Sigmoid colon (tissue), 6 donors: ENCODE measurements at regions not wholly inside any gene's neighbourhood (a gene's known extent, or its start where the extent isn't known, plus 50 kb on each side); places are given as distances from the start of the nearest gene placed in this dataset.
A peak's percentile ranks its signal among the peaks of the same experiment; 100 is the strongest.

Experiments
- DNase-seq: peaks from one replicate; pipeline ENCODE4 v3.0.0-alpha.2; 2019
- H3K27ac ChIP-seq, 4 donors: fragments of 200-600 bp; sonication (generic); one replicate each; pipeline ENCODE4 v1.5.1; 2016 to 2019; ENCODE audit warnings: mild to moderate bottlenecking in 1 of 4
- H3K27me3 ChIP-seq, 3 donors: fragments of 200-600 bp; sonication (generic); one replicate each; pipeline ENCODE4 v1.5.1; 2019; ENCODE audit warnings: mild to moderate bottlenecking in 1 of 3
- H3K36me3 ChIP-seq, 4 donors: fragments of 200-600 bp; sonication (generic); one replicate each; pipeline ENCODE4 v1.5.1; 2016 to 2019
- H3K4me1 ChIP-seq, 4 donors: fragments of 200-600 bp; sonication (generic); one replicate each; pipeline ENCODE4 v1.5.1; 2017 to 2019
- H3K4me3 ChIP-seq, 4 donors: fragments of 200-600 bp; sonication (generic); one replicate each; pipeline ENCODE4 v1.5.1; 2017 to 2019; ENCODE audit warnings: mild to moderate bottlenecking in 2 of 4, moderate library complexity in 1 of 4
- H3K9me3 ChIP-seq, 4 donors: fragments of 200-600 bp in 3 of 4; sonication (generic) in 3 of 4; one replicate each; pipeline versions ENCODE4 v1.5.1 to v1.6.1; 2013 to 2019
- EP300 ChIP-seq, 4 donors: sonication (generic); formaldehyde crosslinking; IDR thresholded peaks; one replicate each; pipeline ENCODE4 v1.6.1; 2017; ENCODE audit warnings: antibody characterized with exemption in 4 of 4
- POLR2A ChIP-seq, 2 donors: fragments of 450-650 bp; IDR thresholded peaks; one replicate each; pipeline ENCODE4 v1.6.1; 2016; ENCODE audit warnings: antibody characterized with exemption in 2 of 2, mild to moderate bottlenecking in 2 of 2, moderate library complexity in 2 of 2
- POLR2AphosphoS5 ChIP-seq, 4 donors: sonication (generic); formaldehyde crosslinking; IDR thresholded peaks; one replicate each; pipeline ENCODE4 v1.6.1; 2017; ENCODE audit warnings: antibody characterized with exemption in 4 of 4
- WGBS, 2 donors: extraction: QIAGEN DNeasy Blood & Tissue Kit; methylation state at CpG; one replicate each; pipeline ENCODE4 v1.1.7; 2013; 5-methylcytosine and 5-hydroxymethylcytosine counted together
- intact Hi-C: fragments of 100-400 bp; cut with DNase I; formaldehyde crosslinking; loops from one replicate; pipeline ENCODE4 v1.15.1; 2023
- TF ChIP-seq, protein P1 (sequence below), 4 experiments: fragments of 450-650 bp in 3 of 4; fragments of 200-600 bp in 1 of 4; IDR thresholded peaks; one replicate each; pipeline ENCODE4 v1.5.1; 2016 to 2019; ENCODE audit warnings: antibody characterized with exemption in 4 of 4, mild to moderate bottlenecking in 3 of 4, moderate library complexity in 2 of 4
- donor health status: healthy with polysubstance abuse.
- donor health status: healthy.

- H3K27me3 ChIP-seq: no peaks in the 10 kb centered on the region
- intact Hi-C loops: no loop called here
- no peak overlapping the region for H3K27ac ChIP-seq
- no peak for DNase-seq
- WGBS, 2 donors: 78 to 95% methylated on average over 5 of the region's 5 CpGs
- H3K4me3 ChIP-seq: no peak overlapping the region
- H3K36me3 ChIP-seq: no peaks in the 10 kb centered on the region
- peaks cover 0 to 6% (median 1%) of the 10 kb centered on the region in 4 donors for H3K9me3 ChIP-seq
- H3K4me1 ChIP-seq: no peaks in the 10 kb centered on the region
- TF ChIP-seq POLR2A (IDR thresholded peaks at IDR 0.05): no peak
- TF ChIP-seq, protein P1, sequence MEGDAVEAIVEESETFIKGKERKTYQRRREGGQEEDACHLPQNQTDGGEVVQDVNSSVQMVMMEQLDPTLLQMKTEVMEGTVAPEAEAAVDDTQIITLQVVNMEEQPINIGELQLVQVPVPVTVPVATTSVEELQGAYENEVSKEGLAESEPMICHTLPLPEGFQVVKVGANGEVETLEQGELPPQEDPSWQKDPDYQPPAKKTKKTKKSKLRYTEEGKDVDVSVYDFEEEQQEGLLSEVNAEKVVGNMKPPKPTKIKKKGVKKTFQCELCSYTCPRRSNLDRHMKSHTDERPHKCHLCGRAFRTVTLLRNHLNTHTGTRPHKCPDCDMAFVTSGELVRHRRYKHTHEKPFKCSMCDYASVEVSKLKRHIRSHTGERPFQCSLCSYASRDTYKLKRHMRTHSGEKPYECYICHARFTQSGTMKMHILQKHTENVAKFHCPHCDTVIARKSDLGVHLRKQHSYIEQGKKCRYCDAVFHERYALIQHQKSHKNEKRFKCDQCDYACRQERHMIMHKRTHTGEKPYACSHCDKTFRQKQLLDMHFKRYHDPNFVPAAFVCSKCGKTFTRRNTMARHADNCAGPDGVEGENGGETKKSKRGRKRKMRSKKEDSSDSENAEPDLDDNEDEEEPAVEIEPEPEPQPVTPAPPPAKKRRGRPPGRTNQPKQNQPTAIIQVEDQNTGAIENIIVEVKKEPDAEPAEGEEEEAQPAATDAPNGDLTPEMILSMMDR (IDR thresholded peaks at IDR 0.05): no peak
- TF ChIP-seq POLR2AphosphoS5 (IDR thresholded peaks at IDR 0.05): no peak
- TF ChIP-seq EP300 (IDR thresholded peaks at IDR 0.05): no peak
These were observed 57.5 kb downstream of the CSF2 start for GRCh38 chr5:132130918-132131715.

DNA sequence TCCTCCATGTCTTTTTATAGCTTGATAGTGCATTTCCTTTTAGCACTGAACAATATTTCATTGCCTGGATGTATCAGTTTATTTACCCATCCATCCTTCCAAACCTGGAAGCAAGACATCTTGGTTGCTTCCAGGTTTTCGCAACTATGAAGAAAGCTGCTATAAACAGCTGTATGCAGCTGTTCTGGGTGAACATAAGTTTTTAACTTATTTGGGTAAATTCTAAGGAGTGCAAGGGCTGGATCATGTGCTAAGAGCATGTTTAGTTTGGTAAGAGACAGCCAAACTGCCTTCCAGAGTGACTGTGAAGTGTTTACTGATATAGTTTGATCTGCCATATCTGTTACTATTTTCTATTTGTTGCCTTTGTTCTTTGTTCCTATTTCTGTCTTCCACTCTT is 58.5 kb downstream of the CSF2 start:
- WGBS, 2 donors: 74 to 91% methylated on average over 1 of the region's 1 CpG
- Histone ChIP-seq H3K4me3 (no peak overlapping the region), H3K27ac (no peak overlapping the region), H3K27me3 (no peaks in the 10 kb centered on the region), H3K9me3 (peaks cover 0 to 6% (median 1%) of the 10 kb centered on the region in 4 donors), H3K4me1 (no peaks in the 10 kb centered on the region), H3K36me3 (no peaks in the 10 kb centered on the region)
- DNase-seq: no peak
- intact Hi-C loops: no loop called here
- no peak for TF ChIP-seq EP300 (IDR thresholded peaks at IDR 0.05)
- TF ChIP-seq, protein P1 (IDR thresholded peaks at IDR 0.05): no peak
- peak in 2 of 4 donors; percentile 22 to 42 for TF ChIP-seq POLR2AphosphoS5 (IDR thresholded peaks at IDR 0.05)
- TF ChIP-seq POLR2A (IDR thresholded peaks at IDR 0.05): no peak

GRCh38 chr5:132134384-132134783 is 60.8 kb downstream of the CSF2 start:
- TF ChIP-seq POLR2A (IDR thresholded peaks at IDR 0.05): no peak
- TF ChIP-seq POLR2AphosphoS5 (IDR thresholded peaks at IDR 0.05): no peak
- no peak for TF ChIP-seq EP300 (IDR thresholded peaks at IDR 0.05)
- TF ChIP-seq, protein P1 (IDR thresholded peaks at IDR 0.05): no peak
- no peaks in the 10 kb centered on the region for H3K27me3 ChIP-seq
- 55 to 58% methylated on average over 5 of the region's 5 CpGs for WGBS, 2 donors
- no peaks in the 10 kb centered on the region for H3K4me1 ChIP-seq
- H3K9me3 ChIP-seq: peaks cover 0 to 3% (median 0%) of the 10 kb centered on the region in 4 donors
- no peak overlapping the region for H3K4me3 ChIP-seq
- no peak overlapping the region for H3K27ac ChIP-seq
- no peak for DNase-seq
- H3K36me3 ChIP-seq: no peaks in the 10 kb centered on the region
- intact Hi-C loops: no loop called here

GRCh38 chr5:132136906-132137305 is 63.3 kb downstream of the CSF2 start:
- no peaks in the 10 kb centered on the region for H3K36me3 ChIP-seq
- WGBS, 2 donors: 17 to 86% methylated on average over 2 of the region's 2 CpGs
- no peak overlapping the region for H3K4me3 ChIP-seq
- no peaks in the 10 kb centered on the region for H3K4me1 ChIP-seq
- H3K27me3 ChIP-seq: no peaks in the 10 kb centered on the region
- intact Hi-C loops: no loop called here
- TF ChIP-seq, protein P1 (IDR thresholded peaks at IDR 0.05): no peak
- TF ChIP-seq POLR2AphosphoS5 (IDR thresholded peaks at IDR 0.05): no peak
- TF ChIP-seq POLR2A (IDR thresholded peaks at IDR 0.05): no peak
- no peak for TF ChIP-seq EP300 (IDR thresholded peaks at IDR 0.05)
- no peak overlapping the region for H3K27ac ChIP-seq
- no peak for DNase-seq
- H3K9me3 ChIP-seq: peaks cover 0 to 3% (median 0%) of the 10 kb centered on the region in 4 donors
